IPS DF 6.9 (cell line): ENCODE measurements at regions not wholly inside any gene's neighbourhood (a gene's known extent, or its start where the extent isn't known, plus 50 kb on each side); places are given as distances from the start of the nearest gene placed in this dataset.
"Not testable (repeated sequence)": the region's sequence is repeated elsewhere in the genome, so short reads cannot be mapped to it uniquely, and the experiment has no call there.

Experiments
- DNase-seq: peaks from one replicate; pipeline ENCODE4 v3.0.0-alpha.2; 2013; ENCODE audit warnings: low read depth, low spot score
- H3K27ac ChIP-seq: one replicate; pipeline ENCODE4 v1.5.1; 2013; ENCODE audit warnings: low read length, control low read depth
- H3K27me3 ChIP-seq: 2 replicates; pipeline ENCODE4 v1.6.1; 2013; ENCODE audit warnings: mild to moderate bottlenecking, low read length; ENCODE audit not compliant: control insufficient read depth, insufficient read depth
- H3K36me3 ChIP-seq: 2 replicates; pipeline ENCODE4 v1.6.1; 2013; ENCODE audit warnings: low read length; ENCODE audit not compliant: control insufficient read depth, insufficient read depth
- H3K4me1 ChIP-seq: 2 replicates; pipeline ENCODE4 v1.6.1; 2013; ENCODE audit warnings: low read length; ENCODE audit not compliant: control insufficient read depth, insufficient read depth
- H3K4me3 ChIP-seq: 2 replicates; pipeline ENCODE4 v1.5.1; 2013; ENCODE audit warnings: mild to moderate bottlenecking, low read length
- H3K9me3 ChIP-seq: 2 replicates; pipeline ENCODE4 v1.6.1; 2013; ENCODE audit warnings: low read length, inconsistent platforms; ENCODE audit not compliant: control insufficient read depth, insufficient read depth
- WGBS: extraction: QIAGEN DNeasy Blood & Tissue Kit; methylation state at CpG from one replicate; pipeline ENCODE4 v1.1.7; 2013; ENCODE audit warnings: mixed read lengths, missing lambda C conversion rate; ENCODE audit not compliant: insufficient read length, insufficient coverage; 5-methylcytosine and 5-hydroxymethylcytosine counted together

DNA sequence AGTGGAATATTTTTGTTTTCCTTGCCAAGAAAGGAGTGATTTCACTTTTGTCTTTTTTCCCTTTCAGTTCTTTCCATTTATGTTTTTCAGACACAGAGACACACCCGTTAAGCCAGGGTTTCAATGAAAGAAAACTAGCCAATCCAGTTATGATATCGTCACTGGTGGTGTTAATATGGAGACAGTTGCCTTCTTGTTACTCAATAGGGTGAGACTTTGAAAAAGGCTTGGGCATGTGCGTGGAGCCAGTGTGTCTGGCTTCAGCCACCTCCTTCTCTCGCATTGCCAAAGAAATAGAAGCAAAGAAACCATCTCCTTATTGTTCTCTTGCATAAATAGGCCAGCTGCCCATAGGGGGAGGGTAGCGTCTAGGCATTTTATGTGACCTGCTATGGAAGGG, 84.1 kb upstream of the DLX6 start:
- no peak for DNase-seq
- no peaks in the 10 kb centered on the region for H3K27me3 ChIP-seq
- H3K36me3 ChIP-seq: no peaks in the 10 kb centered on the region
- no peak overlapping the region for H3K4me3 ChIP-seq
- no peak overlapping the region for H3K27ac ChIP-seq
- no CpG with 5 or more reads among the region's 5 CpGs for WGBS
- H3K9me3 ChIP-seq: no peaks in the 10 kb centered on the region
- no peaks in the 10 kb centered on the region; the same call in 1 of the 2 replicates for H3K4me1 ChIP-seq

DNA sequence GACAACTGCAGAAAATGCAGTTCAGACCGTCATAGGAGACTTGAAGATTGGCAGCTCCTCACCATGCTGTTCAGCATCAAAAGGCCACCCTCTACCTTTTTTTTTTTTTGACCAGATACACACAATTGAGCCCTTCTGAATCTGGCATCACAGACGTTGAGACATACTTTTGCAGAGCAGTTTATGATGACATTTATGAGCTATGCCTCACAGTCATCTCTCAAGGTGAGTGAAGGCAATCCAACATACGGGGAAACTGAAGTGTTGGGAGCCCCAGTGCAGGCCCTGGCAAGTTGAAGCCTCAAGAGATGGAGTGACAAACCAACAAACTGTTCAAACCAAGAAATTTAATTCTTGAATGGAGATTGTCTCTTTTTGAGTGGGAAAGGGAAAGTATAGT, 83.6 kb upstream of the DLX6 start:
- H3K27me3 ChIP-seq: no peaks in the 10 kb centered on the region
- no peak overlapping the region for H3K4me3 ChIP-seq
- H3K9me3 ChIP-seq: no peaks in the 10 kb centered on the region
- no peaks in the 10 kb centered on the region; the same call in 1 of the 2 replicates for H3K4me1 ChIP-seq
- no CpG with 5 or more reads among the region's 3 CpGs for WGBS
- no peak overlapping the region for H3K27ac ChIP-seq
- no peak for DNase-seq
- H3K36me3 ChIP-seq: no peaks in the 10 kb centered on the region

- H3K36me3 ChIP-seq, H3K4me1 ChIP-seq, H3K9me3 ChIP-seq, H3K27ac ChIP-seq, H3K27me3 ChIP-seq, H3K4me3 ChIP-seq, DNase-seq: not testable (repeated sequence)
Measured at GRCh38 chr7:96923345-96923744, 82.0 kb upstream of the DLX6 start.

DNA sequence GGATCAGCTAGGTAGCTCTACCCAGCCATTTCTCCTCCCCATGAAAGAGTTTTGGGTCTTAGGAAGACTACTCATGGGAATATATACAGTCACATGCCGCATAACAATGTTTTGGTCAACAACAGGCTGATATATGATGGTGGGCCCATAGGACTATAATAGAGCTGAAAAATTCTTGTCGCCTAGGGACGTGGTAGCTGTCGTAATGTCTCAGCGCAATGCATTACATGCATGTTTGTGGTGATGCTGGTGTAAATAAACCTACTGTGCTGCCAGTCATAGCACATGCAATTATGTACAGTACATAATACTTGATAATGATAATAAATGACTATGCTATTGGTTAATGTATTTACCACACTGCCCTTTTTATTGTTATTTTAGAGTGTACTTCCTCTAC, 78.2 kb upstream of the DLX6 start:
- WGBS: no CpG with 5 or more reads among the region's 5 CpGs

GRCh38 chr7:96928965-96929364, 76.4 kb upstream of the DLX6 start:
- WGBS: no CpG with 5 or more reads among the region's 2 CpGs
- Histone ChIP-seq H3K27me3 (no peaks in the 10 kb centered on the region), H3K4me3 (no peak overlapping the region), H3K4me1 (no peaks in the 10 kb centered on the region), H3K9me3 (no peaks in the 10 kb centered on the region), H3K36me3 (no peaks in the 10 kb centered on the region), H3K27ac (no peak overlapping the region)
- DNase-seq: no peak

More for the DNA sequence above, 78.2 kb upstream of the DLX6 start:
- DNase-seq: no peak
- H3K4me3 ChIP-seq: no peak overlapping the region
- no peaks in the 10 kb centered on the region for H3K9me3 ChIP-seq
- H3K4me1 ChIP-seq: no peaks in the 10 kb centered on the region
- no peaks in the 10 kb centered on the region for H3K27me3 ChIP-seq
- no peaks in the 10 kb centered on the region for H3K36me3 ChIP-seq
- no peak overlapping the region for H3K27ac ChIP-seq

DNA sequence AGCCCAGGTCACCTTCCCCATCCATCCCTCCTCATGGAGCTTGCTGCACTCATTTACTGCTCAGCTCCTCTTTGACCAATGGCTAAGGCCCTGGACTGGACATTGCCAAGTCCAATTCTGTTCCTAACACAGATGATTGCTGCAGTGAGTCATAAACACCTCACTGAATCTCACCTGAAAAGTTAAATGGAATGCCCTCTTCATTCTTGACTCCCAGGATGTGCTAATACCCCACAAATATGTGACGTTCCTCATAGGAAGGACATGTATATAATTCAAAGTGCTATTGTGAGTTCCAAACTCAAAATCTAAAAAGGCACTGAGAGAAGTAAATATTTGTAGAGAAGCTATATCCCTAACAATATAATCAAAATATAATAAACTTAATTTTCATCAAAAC, 73.5 kb upstream of the DLX6 start:
- no peaks in the 10 kb centered on the region for H3K36me3 ChIP-seq
- H3K4me3 ChIP-seq: no peak overlapping the region
- H3K9me3 ChIP-seq: no peaks in the 10 kb centered on the region
- WGBS: no CpG with 5 or more reads among the region's 1 CpG
- H3K27ac ChIP-seq: no peak overlapping the region
- DNase-seq: no peak
- H3K27me3 ChIP-seq: no peaks in the 10 kb centered on the region
- H3K4me1 ChIP-seq: no peaks in the 10 kb centered on the region

DNA sequence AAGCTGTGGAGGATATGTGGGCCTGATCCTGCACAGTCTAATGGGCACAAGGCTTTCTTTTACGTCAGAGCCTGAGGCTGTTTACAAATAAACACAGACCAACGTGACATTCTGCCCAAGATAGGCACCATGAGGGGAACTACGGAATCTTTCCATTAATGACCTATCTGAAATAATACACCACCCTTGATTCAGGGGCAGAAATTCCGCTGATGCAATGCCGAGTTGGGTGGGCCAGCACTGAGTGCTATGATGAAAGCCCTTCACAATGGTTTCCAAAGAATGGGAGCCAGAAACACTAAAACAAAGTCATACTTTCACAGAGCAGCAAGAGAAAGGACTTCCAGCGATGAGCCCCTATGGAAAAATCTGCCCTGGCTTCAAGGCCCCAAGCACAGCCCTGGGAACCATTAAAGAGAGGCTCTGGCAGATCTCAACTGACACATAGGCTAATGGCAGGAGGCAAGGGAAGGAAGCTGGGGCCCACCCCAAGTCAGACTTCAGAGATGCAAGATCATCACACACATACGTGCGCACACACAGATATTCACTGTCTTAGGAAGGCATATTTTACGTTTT, 72.2 kb upstream of the DLX6 start:
- Histone ChIP-seq H3K4me1 (no peaks in the 10 kb centered on the region), H3K27me3 (no peaks in the 10 kb centered on the region), H3K9me3 (no peaks in the 10 kb centered on the region), H3K27ac (no peak overlapping the region), H3K36me3 (no peaks in the 10 kb centered on the region), H3K4me3 (no peak overlapping the region)
- no CpG with 5 or more reads among the region's 9 CpGs for WGBS
- DNase-seq: no peak

DNA sequence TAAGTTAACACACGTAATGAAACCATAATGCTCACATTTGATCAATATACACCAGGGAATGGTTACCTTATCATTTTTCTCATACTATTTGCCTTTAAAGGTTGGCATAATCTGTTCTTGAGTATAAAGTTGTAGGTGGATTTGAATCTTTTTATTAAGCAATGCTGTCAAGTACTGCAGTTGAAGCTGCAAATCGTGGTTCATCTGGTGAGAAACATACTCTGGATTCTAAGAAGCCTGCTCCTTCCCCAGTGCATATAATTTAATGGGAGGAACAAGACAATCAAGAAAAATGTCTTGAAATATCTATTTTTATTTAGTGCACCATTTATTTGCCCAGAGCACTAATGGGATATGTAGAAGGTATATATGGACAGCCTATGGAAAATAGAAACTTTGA, 68.7 kb upstream of the DLX6 start:
- no peaks in the 10 kb centered on the region for H3K4me1 ChIP-seq
- no peaks in the 10 kb centered on the region for H3K9me3 ChIP-seq
- no peak for DNase-seq
- no CpG with 5 or more reads among the region's 2 CpGs for WGBS
- H3K27me3 ChIP-seq: no peaks in the 10 kb centered on the region
- H3K36me3 ChIP-seq: no peaks in the 10 kb centered on the region
- H3K4me3 ChIP-seq: no peak overlapping the region
- H3K27ac ChIP-seq: no peak overlapping the region

- no peaks in the 10 kb centered on the region for H3K27me3 ChIP-seq
- no CpG with 5 or more reads among the region's 4 CpGs for WGBS
- DNase-seq: no peak
- no peak overlapping the region for H3K27ac ChIP-seq
- H3K4me3 ChIP-seq: no peak overlapping the region
- H3K36me3 ChIP-seq: no peaks in the 10 kb centered on the region
- H3K4me1 ChIP-seq: no peaks in the 10 kb centered on the region
- H3K9me3 ChIP-seq: no peaks in the 10 kb centered on the region
Measured at GRCh38 chr7:96942112-96942511, 63.2 kb upstream of the DLX6 start.

DNA sequence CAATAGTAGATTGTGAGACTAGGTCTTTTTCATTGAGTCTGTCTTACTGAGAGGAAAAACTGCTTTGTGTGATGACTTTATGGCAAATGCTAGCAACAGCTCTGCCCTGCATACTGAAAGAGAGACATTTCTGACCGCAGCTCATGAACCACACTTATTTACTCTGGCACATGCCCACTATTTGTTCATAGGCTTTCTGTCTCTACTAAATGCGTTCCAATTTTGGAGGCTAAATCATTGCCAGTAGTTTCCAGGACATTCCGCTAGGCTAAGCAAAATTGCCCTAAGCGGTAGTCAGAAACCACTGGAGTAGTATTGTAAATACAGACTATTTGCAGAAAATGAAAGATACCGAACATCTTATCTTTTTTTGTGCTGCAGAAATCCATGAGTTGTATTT, 55.6 kb upstream of the DLX6 start:
- no peak for DNase-seq
- no peak overlapping the region for H3K27ac ChIP-seq
- WGBS: no CpG with 5 or more reads among the region's 5 CpGs

GRCh38 chr7:96952974-96953391, 52.4 kb upstream of the DLX6 start:
- WGBS: no CpG with 5 or more reads among the region's 3 CpGs
- no peak for DNase-seq
- no peaks in the 10 kb centered on the region for H3K36me3 ChIP-seq

More for the DNA sequence above, 55.6 kb upstream of the DLX6 start:
- Histone ChIP-seq H3K27me3 (no peaks in the 10 kb centered on the region), H3K9me3 (no peaks in the 10 kb centered on the region), H3K36me3 (no peaks in the 10 kb centered on the region), H3K4me1 (no peaks in the 10 kb centered on the region), H3K4me3 (no peak overlapping the region)

More at GRCh38 chr7:96952974-96953391, 52.4 kb upstream of the DLX6 start:
- no peak overlapping the region for H3K4me3 ChIP-seq
- H3K4me1 ChIP-seq: no peaks in the 10 kb centered on the region
- H3K27me3 ChIP-seq: no peaks in the 10 kb centered on the region
- no peaks in the 10 kb centered on the region for H3K9me3 ChIP-seq
- H3K27ac ChIP-seq: no peak overlapping the region
